HEK293 (cell line): ENCODE measurements at regions not wholly inside any gene's neighbourhood (a gene's known extent, or its start where the extent isn't known, plus 50 kb on each side); places are given as distances from the start of the nearest gene placed in this dataset.

Experiments
- ZBTB1 ChIP-seq: fragments of 450-650 bp; formaldehyde crosslinking; IDR thresholded peaks from 2 replicates; pipeline ENCODE4 v1.5.1; 2016; ENCODE audit warnings: missing biosample characterization, missing genetic modification characterization
- ZNF157 ChIP-seq: fragments of 450-650 bp; formaldehyde crosslinking; IDR thresholded peaks from 2 replicates; pipeline ENCODE4 v1.5.1; 2016; ENCODE audit warnings: missing biosample characterization, missing genetic modification characterization
- TF ChIP-seq, protein P1 (sequence below): fragments of 450-650 bp; formaldehyde crosslinking; IDR thresholded peaks from 2 replicates; pipeline ENCODE4 v1.5.1; 2016; ENCODE audit warnings: missing biosample characterization, missing genetic modification characterization

DNA sequence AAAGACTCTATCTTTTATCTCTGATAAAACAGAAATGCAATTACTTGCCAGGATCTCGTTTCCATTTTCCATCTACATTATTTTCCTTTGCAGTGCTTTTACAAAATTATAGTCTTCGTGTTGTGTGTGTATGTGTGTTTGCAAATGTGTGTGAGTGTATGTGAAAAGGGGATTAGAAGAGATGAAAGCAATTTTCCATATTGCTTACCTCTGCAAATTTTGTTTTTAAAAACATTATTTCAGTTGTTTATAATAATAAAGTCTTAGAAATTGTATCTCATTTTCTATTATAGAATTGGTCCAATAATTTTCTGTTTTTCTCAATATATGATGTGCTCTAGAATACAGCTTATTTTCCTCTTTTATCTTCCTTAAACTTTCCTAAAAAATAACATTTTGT lies 421.3 kb upstream of the ANKRD30A start:
- TF ChIP-seq ZBTB1 (tag by site-specific recombination) (no peak), ZNF157 (tag by site-specific recombination) (no peak)
- TF ChIP-seq, protein P1, sequence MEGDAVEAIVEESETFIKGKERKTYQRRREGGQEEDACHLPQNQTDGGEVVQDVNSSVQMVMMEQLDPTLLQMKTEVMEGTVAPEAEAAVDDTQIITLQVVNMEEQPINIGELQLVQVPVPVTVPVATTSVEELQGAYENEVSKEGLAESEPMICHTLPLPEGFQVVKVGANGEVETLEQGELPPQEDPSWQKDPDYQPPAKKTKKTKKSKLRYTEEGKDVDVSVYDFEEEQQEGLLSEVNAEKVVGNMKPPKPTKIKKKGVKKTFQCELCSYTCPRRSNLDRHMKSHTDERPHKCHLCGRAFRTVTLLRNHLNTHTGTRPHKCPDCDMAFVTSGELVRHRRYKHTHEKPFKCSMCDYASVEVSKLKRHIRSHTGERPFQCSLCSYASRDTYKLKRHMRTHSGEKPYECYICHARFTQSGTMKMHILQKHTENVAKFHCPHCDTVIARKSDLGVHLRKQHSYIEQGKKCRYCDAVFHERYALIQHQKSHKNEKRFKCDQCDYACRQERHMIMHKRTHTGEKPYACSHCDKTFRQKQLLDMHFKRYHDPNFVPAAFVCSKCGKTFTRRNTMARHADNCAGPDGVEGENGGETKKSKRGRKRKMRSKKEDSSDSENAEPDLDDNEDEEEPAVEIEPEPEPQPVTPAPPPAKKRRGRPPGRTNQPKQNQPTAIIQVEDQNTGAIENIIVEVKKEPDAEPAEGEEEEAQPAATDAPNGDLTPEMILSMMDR = no peak
